ENCODE measurements at regions not wholly inside any gene's neighbourhood (a gene's known extent, or its start where the extent isn't known, plus 50 kb on each side); places are given as distances from the start of the nearest gene placed in this dataset.

- Histone ChIP-seq H3F3A (ENCODE audit: insufficient read depth, low read length, poor library complexity, severe bottlenecking) (no peaks in the 10 kb centered on the region), H3K9me3 (ENCODE audit: low read length) (no peaks in the 10 kb centered on the region), H3K27me3 (ENCODE audit: insufficient read depth, low read depth, low read length) (no peaks in the 10 kb centered on the region), H3K4me3 (ENCODE audit: low read length) (no peak overlapping the region), H3K4me2 (ENCODE audit: low read length) (no peak overlapping the region), H3K36me3 (ENCODE audit: insufficient read depth, low read length) (no peaks in the 10 kb centered on the region), H3K79me2 (replicated peaks; ENCODE audit: insufficient read depth, low read length) (no peaks in the 10 kb centered on the region), H4K20me1 (ENCODE audit: insufficient read depth) (no peaks in the 10 kb centered on the region), H3K9me2 (ENCODE audit: insufficient read depth, low read length) (no peaks in the 10 kb centered on the region), H3K9ac (ENCODE audit: low read length) (no peak overlapping the region), H2AFZ (ENCODE audit: low read depth, low read length) (no peak overlapping the region), H3K27ac (ENCODE audit: low read length) (no peak overlapping the region)
- TF ChIP-seq TAF1 (IDR thresholded peaks at IDR 0.05; ENCODE audit: low read depth) (no peak), RAD21 (conservative IDR thresholded peaks at IDR 0.05) (no peak), MXI1 (conservative IDR thresholded peaks at IDR 0.05; ENCODE audit: poor library complexity, severe bottlenecking) (no peak), POLR2AphosphoS5 (IDR thresholded peaks at IDR 0.05) (no peak), EP300 (conservative IDR thresholded peaks at IDR 0.05; ENCODE audit: poor library complexity, severe bottlenecking) (no peak), SMC3 (conservative IDR thresholded peaks at IDR 0.05; ENCODE audit: poor library complexity) (no peak), EZH2 (IDR thresholded peaks at IDR 0.05; ENCODE audit: borderline replicate concordance, insufficient read depth, low read length, poor library complexity, severe bottlenecking) (no peak)
- TF ChIP-seq, protein P1, sequence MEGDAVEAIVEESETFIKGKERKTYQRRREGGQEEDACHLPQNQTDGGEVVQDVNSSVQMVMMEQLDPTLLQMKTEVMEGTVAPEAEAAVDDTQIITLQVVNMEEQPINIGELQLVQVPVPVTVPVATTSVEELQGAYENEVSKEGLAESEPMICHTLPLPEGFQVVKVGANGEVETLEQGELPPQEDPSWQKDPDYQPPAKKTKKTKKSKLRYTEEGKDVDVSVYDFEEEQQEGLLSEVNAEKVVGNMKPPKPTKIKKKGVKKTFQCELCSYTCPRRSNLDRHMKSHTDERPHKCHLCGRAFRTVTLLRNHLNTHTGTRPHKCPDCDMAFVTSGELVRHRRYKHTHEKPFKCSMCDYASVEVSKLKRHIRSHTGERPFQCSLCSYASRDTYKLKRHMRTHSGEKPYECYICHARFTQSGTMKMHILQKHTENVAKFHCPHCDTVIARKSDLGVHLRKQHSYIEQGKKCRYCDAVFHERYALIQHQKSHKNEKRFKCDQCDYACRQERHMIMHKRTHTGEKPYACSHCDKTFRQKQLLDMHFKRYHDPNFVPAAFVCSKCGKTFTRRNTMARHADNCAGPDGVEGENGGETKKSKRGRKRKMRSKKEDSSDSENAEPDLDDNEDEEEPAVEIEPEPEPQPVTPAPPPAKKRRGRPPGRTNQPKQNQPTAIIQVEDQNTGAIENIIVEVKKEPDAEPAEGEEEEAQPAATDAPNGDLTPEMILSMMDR (IDR thresholded peaks at IDR 0.05; ENCODE audit: poor library complexity, severe bottlenecking), result no peak
- TF ChIP-seq, protein P2, sequence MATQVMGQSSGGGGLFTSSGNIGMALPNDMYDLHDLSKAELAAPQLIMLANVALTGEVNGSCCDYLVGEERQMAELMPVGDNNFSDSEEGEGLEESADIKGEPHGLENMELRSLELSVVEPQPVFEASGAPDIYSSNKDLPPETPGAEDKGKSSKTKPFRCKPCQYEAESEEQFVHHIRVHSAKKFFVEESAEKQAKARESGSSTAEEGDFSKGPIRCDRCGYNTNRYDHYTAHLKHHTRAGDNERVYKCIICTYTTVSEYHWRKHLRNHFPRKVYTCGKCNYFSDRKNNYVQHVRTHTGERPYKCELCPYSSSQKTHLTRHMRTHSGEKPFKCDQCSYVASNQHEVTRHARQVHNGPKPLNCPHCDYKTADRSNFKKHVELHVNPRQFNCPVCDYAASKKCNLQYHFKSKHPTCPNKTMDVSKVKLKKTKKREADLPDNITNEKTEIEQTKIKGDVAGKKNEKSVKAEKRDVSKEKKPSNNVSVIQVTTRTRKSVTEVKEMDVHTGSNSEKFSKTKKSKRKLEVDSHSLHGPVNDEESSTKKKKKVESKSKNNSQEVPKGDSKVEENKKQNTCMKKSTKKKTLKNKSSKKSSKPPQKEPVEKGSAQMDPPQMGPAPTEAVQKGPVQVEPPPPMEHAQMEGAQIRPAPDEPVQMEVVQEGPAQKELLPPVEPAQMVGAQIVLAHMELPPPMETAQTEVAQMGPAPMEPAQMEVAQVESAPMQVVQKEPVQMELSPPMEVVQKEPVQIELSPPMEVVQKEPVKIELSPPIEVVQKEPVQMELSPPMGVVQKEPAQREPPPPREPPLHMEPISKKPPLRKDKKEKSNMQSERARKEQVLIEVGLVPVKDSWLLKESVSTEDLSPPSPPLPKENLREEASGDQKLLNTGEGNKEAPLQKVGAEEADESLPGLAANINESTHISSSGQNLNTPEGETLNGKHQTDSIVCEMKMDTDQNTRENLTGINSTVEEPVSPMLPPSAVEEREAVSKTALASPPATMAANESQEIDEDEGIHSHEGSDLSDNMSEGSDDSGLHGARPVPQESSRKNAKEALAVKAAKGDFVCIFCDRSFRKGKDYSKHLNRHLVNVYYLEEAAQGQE (IDR thresholded peaks at IDR 0.05; ENCODE audit: borderline replicate concordance), result no peak
These were observed 57.2 kb downstream of the C7orf25 start for GRCh38 chr7:42854571-42855118.

DNA sequence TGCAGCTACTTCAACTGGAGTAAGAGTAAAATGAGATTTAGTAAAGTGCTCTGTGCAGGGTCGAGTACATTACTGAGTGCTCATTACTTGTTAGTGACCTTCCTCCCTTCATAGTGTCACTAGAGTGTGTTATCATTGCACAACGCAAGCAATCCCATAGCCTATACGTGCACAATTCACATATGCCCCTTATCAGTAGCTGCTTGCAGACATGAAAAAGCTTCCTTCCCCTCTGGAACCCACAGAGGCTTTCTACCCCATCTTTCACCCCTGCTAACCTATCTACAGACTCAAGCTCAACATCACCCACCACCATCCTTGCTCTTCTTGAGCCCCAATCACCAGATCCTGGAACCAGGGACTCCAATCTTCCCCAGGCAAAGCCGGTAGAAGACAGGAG lies 59.3 kb downstream of the C7orf25 start:
- Histone ChIP-seq H2AFZ (ENCODE audit: low read depth, low read length) (no peak overlapping the region), H3K9me3 (ENCODE audit: low read length) (no peaks in the 10 kb centered on the region), H4K20me1 (ENCODE audit: insufficient read depth) (no peaks in the 10 kb centered on the region), H3K79me2 (replicated peaks; ENCODE audit: insufficient read depth, low read length) (no peaks in the 10 kb centered on the region), H3K9ac (ENCODE audit: low read length) (no peak overlapping the region), H3K27me3 (ENCODE audit: insufficient read depth, low read depth, low read length) (no peaks in the 10 kb centered on the region), H3F3A (ENCODE audit: insufficient read depth, low read length, poor library complexity, severe bottlenecking) (no peaks in the 10 kb centered on the region), H3K4me3 (ENCODE audit: low read length) (no peak overlapping the region), H3K4me2 (ENCODE audit: low read length) (no peak overlapping the region), H3K36me3 (ENCODE audit: insufficient read depth, low read length) (no peaks in the 10 kb centered on the region), H3K9me2 (ENCODE audit: insufficient read depth, low read length) (no peaks in the 10 kb centered on the region), H3K27ac (ENCODE audit: low read length) (no peak overlapping the region)
- TF ChIP-seq EP300 (conservative IDR thresholded peaks at IDR 0.05; ENCODE audit: poor library complexity, severe bottlenecking) (no peak), TAF1 (IDR thresholded peaks at IDR 0.05; ENCODE audit: low read depth) (no peak)
- TF ChIP-seq, protein P1 (IDR thresholded peaks at IDR 0.05; ENCODE audit: poor library complexity, severe bottlenecking), result no peak
- TF ChIP-seq, protein P2 (IDR thresholded peaks at IDR 0.05; ENCODE audit: borderline replicate concordance), result no peak

All from neural cell (in vitro differentiated cells).